Naive thymus-derived CD8-positive, alpha-beta T cell (primary cell): ENCODE measurements at regions not wholly inside any gene's neighbourhood (a gene's known extent, or its start where the extent isn't known, plus 50 kb on each side); places are given as distances from the start of the nearest gene placed in this dataset.

Source experiments
- ATAC-seq, 2 donors: fragments of 150-1000 bp; cut with Tn5 transposase in 1 of 2; sonication (Bioruptor Pico), chemical (Tn5 transposase) in 1 of 2; 1 replicate in 1 of 2; 2 replicates in 1 of 2; pipeline ENCODE4 v1.10.0; 2021; ENCODE audit warnings: mild to moderate bottlenecking in 2 of 2, moderate library complexity in 2 of 2
- POLR2A ChIA-PET: fragments of 350-600 bp; sonication (Branson Sonifier 250); formaldehyde crosslinking; loops from one replicate; lab custom pipeline; 2021; ENCODE audit warnings: antibody characterized with exemption; lab: Charles Lee
- DNase-seq, 10 donors: peaks; one replicate each; pipeline versions ENCODE4 v3.0.0 to v3.0.0-alpha.2; 2020 to 2022
- H3K27ac Mint-ChIP-seq, 10 donors: one replicate each; pipeline ENCODE4 v1.8.0; 2020 to 2022; ENCODE audit warnings: mild to moderate bottlenecking in 10 of 10, mixed read lengths in 10 of 10, moderate library complexity in 4 of 10, inconsistent platforms in 1 of 10
- H3K27me3 Mint-ChIP-seq, 5 donors: one replicate each; pipeline ENCODE4 v1.8.0; 2021 to 2022; ENCODE audit warnings: mixed read lengths in 5 of 5
- H3K36me3 Mint-ChIP-seq, 3 donors: one replicate each; pipeline ENCODE4 v1.8.0; 2020 to 2022; ENCODE audit warnings: mixed read lengths in 3 of 3, mild to moderate bottlenecking in 2 of 3, inconsistent platforms in 1 of 3
- H3K4me1 Mint-ChIP-seq, 4 donors: one replicate each; pipeline ENCODE4 v1.8.0; 2021 to 2022; ENCODE audit warnings: mixed read lengths in 4 of 4
- H3K4me3 Mint-ChIP-seq, 10 donors: one replicate each; pipeline ENCODE4 v1.8.0; 2020 to 2022; ENCODE audit warnings: mild to moderate bottlenecking in 10 of 10, mixed read lengths in 10 of 10, moderate library complexity in 6 of 10, inconsistent platforms in 1 of 10
- H3K9me3 Mint-ChIP-seq, 9 donors: one replicate each; pipeline ENCODE4 v1.8.0; 2020 to 2022; ENCODE audit warnings: mixed read lengths in 9 of 9, mild to moderate bottlenecking in 3 of 9, inconsistent platforms in 1 of 9, moderate library complexity in 1 of 9

DNA sequence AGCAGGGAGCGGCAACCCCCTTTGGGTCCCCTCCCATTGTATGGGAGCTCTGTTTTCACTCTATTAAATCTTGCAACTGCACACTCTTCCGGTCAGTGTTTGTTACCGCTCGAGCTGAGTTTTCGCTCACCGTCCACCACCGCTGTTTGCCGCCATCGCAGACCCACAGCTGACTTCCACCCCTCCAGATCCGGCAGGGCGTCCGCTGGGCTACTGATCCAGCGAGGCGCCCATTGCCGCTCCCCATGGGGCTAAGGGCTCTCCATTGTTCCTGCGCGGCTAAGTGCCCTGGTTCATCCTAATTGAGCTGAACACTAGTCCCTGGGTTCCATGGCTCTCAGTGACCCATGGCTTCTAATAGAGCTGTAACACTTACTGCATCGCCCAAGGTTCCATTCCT is 115.6 kb upstream of the AUTS2 start:
- Mint-ChIP-seq H3K4me3 (no peak overlapping the region), H3K4me1 (no peaks in the 10 kb centered on the region), H3K9me3 (peaks cover 0 to 12% (median 0%) of the 10 kb centered on the region in 9 donors), H3K36me3 (no peaks in the 10 kb centered on the region), H3K27me3 (no peaks in the 10 kb centered on the region), H3K27ac (peak overlapping the region in 1 of 10 donors; percentile 83)
- DNase-seq (no peak), ATAC-seq (no peak)
- POLR2A ChIA-PET, result no interaction called here

DNA sequence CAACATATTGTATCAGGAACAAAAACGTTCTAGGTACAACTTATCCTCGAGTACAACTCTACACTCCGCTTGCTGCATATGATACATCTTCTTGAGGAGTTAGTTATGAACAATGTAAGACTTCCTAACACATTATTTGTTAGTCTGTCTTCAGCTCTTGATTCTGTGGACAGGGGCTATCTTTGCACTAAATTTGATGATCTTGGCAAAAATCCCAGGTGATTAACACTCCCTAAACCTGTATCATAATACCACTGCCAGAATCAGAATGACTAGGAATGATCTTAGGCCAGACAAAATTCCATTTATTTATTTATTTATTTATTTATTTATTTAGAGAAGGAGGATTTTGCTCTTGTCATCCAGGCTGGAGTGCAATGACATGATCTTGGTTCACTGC is 108.7 kb upstream of the AUTS2 start:
- POLR2A ChIA-PET, result no interaction called here
- peaks cover 0 to 7% (median 0%) of the 10 kb centered on the region in 4 donors for H3K4me1 Mint-ChIP-seq
- H3K4me3 Mint-ChIP-seq, result no peak overlapping the region
- no peak overlapping the region for H3K27ac Mint-ChIP-seq
- no peaks in the 10 kb centered on the region for H3K36me3 Mint-ChIP-seq
- peaks cover 0 to 12% (median 0%) of the 10 kb centered on the region in 5 donors for H3K27me3 Mint-ChIP-seq
- peaks cover 0 to 2% (median 0%) of the 10 kb centered on the region in 9 donors for H3K9me3 Mint-ChIP-seq
- no peak for ATAC-seq
- no peak for DNase-seq

GRCh38 chr7:69498671-69499070 is 99.6 kb upstream of the AUTS2 start:
- no peak overlapping the region for H3K27ac Mint-ChIP-seq
- no peak for ATAC-seq
- peaks cover 0 to 8% (median 0%) of the 10 kb centered on the region in 4 donors for H3K4me1 Mint-ChIP-seq
- peaks cover 0 to 17% (median 3%) of the 10 kb centered on the region in 5 donors for H3K27me3 Mint-ChIP-seq
- POLR2A ChIA-PET, result no interaction called here
- H3K36me3 Mint-ChIP-seq, result peaks cover 0 to 13% (median 0%) of the 10 kb centered on the region in 3 donors
- no peak overlapping the region for H3K4me3 Mint-ChIP-seq
- no peak for DNase-seq
- peaks cover 0 to 29% (median 11%) of the 10 kb centered on the region in 9 donors for H3K9me3 Mint-ChIP-seq

DNA sequence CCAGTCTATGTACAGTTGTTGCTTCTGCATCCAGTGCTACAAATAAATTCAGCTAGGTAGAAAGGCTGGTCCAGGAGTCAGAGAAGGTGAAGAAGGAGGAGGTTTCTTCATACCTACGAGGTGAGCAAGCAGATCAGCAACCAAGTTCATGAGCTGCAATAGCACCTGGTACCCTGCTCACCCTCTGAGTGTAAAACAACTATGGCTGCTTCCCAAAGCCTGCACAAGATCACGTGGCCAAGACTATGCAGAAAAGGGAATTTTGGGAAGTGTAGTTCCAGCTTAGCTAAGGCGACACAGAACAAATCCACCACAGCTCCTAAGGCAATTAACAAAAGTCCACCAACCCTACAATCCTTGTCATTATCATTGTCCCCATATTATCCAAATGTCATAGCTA is 95.9 kb upstream of the AUTS2 start:
- Mint-ChIP-seq H3K27ac (no peak overlapping the region), H3K4me3 (no peak overlapping the region), H3K4me1 (no peaks in the 10 kb centered on the region), H3K9me3 (peaks cover 0 to 28% (median 10%) of the 10 kb centered on the region in 9 donors), H3K27me3 (peaks cover 0 to 6% (median 0%) of the 10 kb centered on the region in 5 donors), H3K36me3 (peaks cover 0 to 13% (median 0%) of the 10 kb centered on the region in 3 donors)
- DNase-seq, result no peak
- POLR2A ChIA-PET, result interaction anchor here (0.5 kb wide), 1 partner anchor 11 kb away, joined by 3 read pairs; no protein-coding TSS in a partner anchor
- no peak for ATAC-seq

DNA sequence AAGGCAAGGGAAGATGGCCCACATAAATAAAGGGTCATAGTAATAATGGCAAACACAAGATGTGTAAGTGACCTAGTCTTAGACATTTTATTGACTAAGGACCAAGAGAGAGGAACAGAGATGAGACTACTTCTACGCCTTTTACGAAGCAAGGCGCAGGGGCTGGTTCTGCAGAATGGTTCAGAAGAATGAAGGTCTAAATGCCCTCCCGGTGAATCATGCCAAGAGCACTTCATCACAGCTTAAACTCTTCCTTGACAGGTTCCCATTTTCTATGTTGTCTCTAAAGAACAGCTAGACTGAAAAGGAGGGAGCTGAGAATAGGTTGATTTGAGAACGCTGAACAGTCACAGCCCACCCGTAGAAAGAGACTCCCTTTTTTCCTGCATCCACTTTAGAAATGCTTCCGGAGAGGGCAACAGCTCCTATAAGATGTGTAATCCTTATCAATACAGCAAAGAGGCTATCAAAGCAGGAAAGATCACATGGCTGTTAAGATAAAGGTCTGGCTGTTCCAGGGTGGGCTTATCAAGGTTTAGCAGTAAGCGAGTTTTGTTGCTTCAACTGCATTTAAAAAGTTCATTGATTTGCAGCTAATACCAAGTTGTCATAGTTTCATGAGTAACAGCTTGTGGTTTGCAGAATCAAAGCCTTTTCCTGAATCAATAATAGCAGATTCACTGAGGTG is 93.4 kb upstream of the AUTS2 start:
- H3K4me1 Mint-ChIP-seq, result no peaks in the 10 kb centered on the region
- H3K9me3 Mint-ChIP-seq, result peaks cover 0 to 14% (median 4%) of the 10 kb centered on the region in 9 donors
- DNase-seq (no peak), ATAC-seq (no peak)
- POLR2A ChIA-PET, result no interaction called here
- no peaks in the 10 kb centered on the region for H3K36me3 Mint-ChIP-seq
- no peak overlapping the region for H3K4me3 Mint-ChIP-seq
- peaks cover 0 to 6% (median 0%) of the 10 kb centered on the region in 5 donors for H3K27me3 Mint-ChIP-seq
- no peak overlapping the region for H3K27ac Mint-ChIP-seq

DNA sequence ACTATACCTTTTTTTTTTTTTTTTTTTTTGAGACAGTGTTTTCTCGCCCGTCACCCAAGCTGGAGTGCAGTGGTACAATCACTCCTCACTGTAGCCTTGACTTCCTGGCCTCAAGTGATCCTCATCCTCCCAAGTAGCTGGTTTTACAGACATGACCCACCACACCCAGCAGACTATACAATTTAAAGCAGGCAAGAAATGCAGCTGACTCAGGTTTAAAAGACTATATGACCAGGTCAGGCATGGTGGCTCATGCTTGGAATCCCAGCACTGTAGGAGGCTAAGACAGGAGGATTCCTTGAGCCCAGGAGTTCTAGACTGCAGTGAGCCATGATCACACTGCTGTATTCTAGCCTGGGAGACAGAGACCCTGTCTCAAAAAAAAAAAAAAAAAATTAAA is 89.5 kb upstream of the AUTS2 start:
- Mint-ChIP-seq H3K27ac (no peak overlapping the region), H3K27me3 (peaks cover 0 to 3% (median 2%) of the 10 kb centered on the region in 5 donors), H3K36me3 (no peaks in the 10 kb centered on the region), H3K9me3 (peaks cover 0 to 11% (median 0%) of the 10 kb centered on the region in 9 donors), H3K4me1 (no peaks in the 10 kb centered on the region), H3K4me3 (no peak overlapping the region)
- POLR2A ChIA-PET, result no interaction called here
- DNase-seq (no peak), ATAC-seq (no peak)

GRCh38 chr7:69510114-69510513 is 88.2 kb upstream of the AUTS2 start:
- no peak for ATAC-seq
- H3K27me3 Mint-ChIP-seq, result peaks cover 0 to 4% (median 2%) of the 10 kb centered on the region in 5 donors
- POLR2A ChIA-PET, result no interaction called here
- no peak overlapping the region for H3K4me3 Mint-ChIP-seq
- no peak overlapping the region for H3K27ac Mint-ChIP-seq
- DNase-seq, result no peak
- no peaks in the 10 kb centered on the region for H3K36me3 Mint-ChIP-seq
- H3K4me1 Mint-ChIP-seq, result no peaks in the 10 kb centered on the region
- peaks cover 0 to 11% (median 0%) of the 10 kb centered on the region in 9 donors for H3K9me3 Mint-ChIP-seq

DNA sequence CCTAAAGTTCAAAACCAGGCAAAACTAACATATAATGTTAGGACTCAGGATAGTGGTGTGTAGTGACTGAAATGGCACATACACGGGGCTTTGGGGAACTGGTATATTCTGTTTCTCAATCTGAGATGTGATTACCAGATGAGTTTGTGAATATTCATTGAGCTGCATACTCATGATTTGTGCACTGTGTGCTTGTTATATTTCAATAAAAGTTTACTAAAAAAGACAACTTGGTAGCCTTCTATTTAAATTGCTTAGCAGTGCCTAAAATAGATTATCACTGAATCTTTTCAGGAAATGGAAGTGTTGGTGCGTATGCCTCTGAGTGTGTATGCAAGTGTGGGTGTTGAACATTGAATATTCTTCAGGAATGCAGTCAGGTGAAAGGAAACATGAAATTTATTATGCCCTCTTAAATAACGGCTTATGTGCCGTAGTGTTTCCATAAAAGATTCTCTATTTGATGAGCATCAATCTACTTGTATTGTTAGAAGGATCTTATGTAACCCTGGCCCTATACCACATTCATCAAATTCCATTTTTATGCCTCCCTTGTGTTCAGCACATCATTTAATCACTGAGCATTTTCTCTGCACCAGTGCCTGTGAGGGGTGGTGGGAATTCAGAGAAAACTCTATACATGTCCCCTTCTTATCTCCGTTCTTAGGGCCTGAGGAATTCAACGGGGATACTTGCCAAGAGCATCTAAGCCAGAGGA is 82.6 kb upstream of the AUTS2 start:
- Mint-ChIP-seq H3K27me3 (peaks cover 0 to 8% (median 2%) of the 10 kb centered on the region in 5 donors), H3K9me3 (peaks cover 0 to 5% (median 0%) of the 10 kb centered on the region in 9 donors), H3K4me3 (no peak overlapping the region), H3K4me1 (no peaks in the 10 kb centered on the region), H3K36me3 (no peaks in the 10 kb centered on the region), H3K27ac (no peak overlapping the region)
- no peak for DNase-seq
- no peak for ATAC-seq
- POLR2A ChIA-PET, result no interaction called here

DNA sequence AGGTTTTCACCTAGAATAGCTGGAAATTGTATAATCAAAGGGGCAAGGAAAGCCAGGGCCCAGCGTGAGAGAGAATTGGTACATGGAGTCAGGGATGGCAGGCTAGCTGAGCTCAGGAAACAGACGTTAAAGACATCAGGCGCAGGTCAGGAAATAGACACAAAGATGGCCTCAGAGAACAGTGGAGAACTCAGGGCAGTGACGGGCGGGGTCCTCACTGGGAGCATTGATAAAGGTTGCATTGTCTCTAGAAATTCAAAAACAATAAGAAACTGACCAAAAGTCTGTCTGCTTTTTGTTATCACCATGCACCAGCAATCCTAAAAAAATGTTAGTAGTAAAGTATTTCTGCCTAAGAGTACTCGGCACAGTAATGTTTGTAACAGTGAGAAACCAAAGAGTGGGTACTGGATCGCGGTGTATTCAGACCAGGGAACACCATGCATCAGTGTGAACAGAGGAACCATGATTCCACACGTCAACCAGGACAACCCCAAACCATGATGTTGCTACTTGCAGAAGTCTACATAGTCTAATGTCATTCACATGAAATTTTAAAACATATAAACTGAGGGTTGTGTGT is 81.9 kb upstream of the AUTS2 start:
- Mint-ChIP-seq H3K4me1 (no peaks in the 10 kb centered on the region), H3K9me3 (peaks cover 0 to 2% (median 0%) of the 10 kb centered on the region in 9 donors), H3K27ac (no peak overlapping the region), H3K36me3 (no peaks in the 10 kb centered on the region), H3K4me3 (no peak overlapping the region), H3K27me3 (peaks cover 0 to 8% (median 0%) of the 10 kb centered on the region in 5 donors)
- no peak for DNase-seq
- POLR2A ChIA-PET, result no interaction called here
- no peak for ATAC-seq

GRCh38 chr7:69517985-69518704 is 80.1 kb upstream of the AUTS2 start:
- peaks cover 0 to 8% (median 0%) of the 10 kb centered on the region in 5 donors for H3K27me3 Mint-ChIP-seq
- no peaks in the 10 kb centered on the region for H3K4me1 Mint-ChIP-seq
- POLR2A ChIA-PET, result no interaction called here
- H3K4me3 Mint-ChIP-seq, result no peak overlapping the region
- ATAC-seq, result no peak
- no peak overlapping the region for H3K27ac Mint-ChIP-seq
- DNase-seq, result no peak
- H3K9me3 Mint-ChIP-seq, result peaks cover 0 to 8% (median 0%) of the 10 kb centered on the region in 9 donors
- H3K36me3 Mint-ChIP-seq, result no peaks in the 10 kb centered on the region

GRCh38 chr7:69518705-69519077 is 79.6 kb upstream of the AUTS2 start:
- H3K9me3 Mint-ChIP-seq, result peaks cover 0 to 8% (median 0%) of the 10 kb centered on the region in 9 donors
- ATAC-seq (no peak), DNase-seq (no peak)
- H3K4me1 Mint-ChIP-seq, result no peaks in the 10 kb centered on the region
- POLR2A ChIA-PET, result no interaction called here
- no peaks in the 10 kb centered on the region for H3K36me3 Mint-ChIP-seq
- H3K27ac Mint-ChIP-seq, result no peak overlapping the region
- H3K4me3 Mint-ChIP-seq, result no peak overlapping the region
- peaks cover 0 to 8% (median 0%) of the 10 kb centered on the region in 5 donors for H3K27me3 Mint-ChIP-seq

DNA sequence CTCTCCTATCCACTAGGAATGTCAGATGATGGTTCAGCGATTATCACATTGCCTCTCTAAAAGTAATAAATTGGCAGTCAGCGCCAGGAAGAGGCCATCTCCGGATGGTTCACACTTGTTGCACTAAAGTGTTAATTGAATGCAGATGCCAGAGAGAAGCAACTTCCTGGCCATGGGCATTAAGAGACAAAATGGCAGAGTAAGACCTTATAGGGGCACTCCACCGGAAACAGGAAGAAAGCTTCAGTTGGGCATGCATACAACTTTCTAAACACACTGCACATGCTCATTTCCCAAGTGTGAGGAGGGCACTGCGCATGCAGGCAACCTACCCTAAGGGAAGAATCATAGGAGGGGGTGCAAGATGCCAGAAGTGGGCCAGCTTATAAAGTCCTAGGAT is 71.7 kb upstream of the AUTS2 start:
- peaks cover 0 to 24% (median 4%) of the 10 kb centered on the region in 9 donors for H3K9me3 Mint-ChIP-seq
- no peak overlapping the region for H3K4me3 Mint-ChIP-seq
- ATAC-seq, result no peak
- no peak for DNase-seq
- no peak overlapping the region for H3K27ac Mint-ChIP-seq
- H3K36me3 Mint-ChIP-seq, result no peaks in the 10 kb centered on the region
- H3K4me1 Mint-ChIP-seq, result no peaks in the 10 kb centered on the region
- POLR2A ChIA-PET, result no interaction called here
- peaks cover 0 to 12% (median 1%) of the 10 kb centered on the region in 5 donors for H3K27me3 Mint-ChIP-seq
